ENCODE measurements at regions not wholly inside any gene's neighbourhood (a gene's known extent, or its start where the extent isn't known, plus 50 kb on each side); places are given as distances from the start of the nearest gene placed in this dataset.

DNA sequence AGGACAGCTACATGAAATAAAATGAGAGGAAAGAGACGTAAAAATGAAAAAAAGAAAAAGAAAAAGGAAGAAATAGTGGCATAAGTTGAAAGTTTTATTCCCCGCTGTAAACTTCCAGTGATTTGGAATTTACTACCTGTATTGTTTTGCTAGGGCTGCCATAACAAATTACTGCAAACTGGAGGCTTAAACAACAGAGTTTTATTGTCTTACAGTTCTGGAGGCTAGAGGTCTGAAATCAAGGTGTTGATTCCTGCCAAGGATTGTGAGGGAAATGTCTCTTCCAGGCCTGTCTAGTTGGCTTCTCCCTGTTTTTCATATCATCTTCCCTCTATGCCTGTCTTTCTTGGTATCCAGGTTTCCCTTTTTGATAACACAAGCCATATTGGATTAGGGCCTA is 119.4 kb upstream of the PACRGL start:
- TF ChIP-seq EP300 (IDR thresholded peaks at IDR 0.05; ENCODE audit: borderline replicate concordance) (no peak), TAF1 (IDR thresholded peaks at IDR 0.05; ENCODE audit: low read depth) (no peak), YY1 (IDR thresholded peaks at IDR 0.05; ENCODE audit: low read depth) (no peak)
- TF ChIP-seq, protein P1, sequence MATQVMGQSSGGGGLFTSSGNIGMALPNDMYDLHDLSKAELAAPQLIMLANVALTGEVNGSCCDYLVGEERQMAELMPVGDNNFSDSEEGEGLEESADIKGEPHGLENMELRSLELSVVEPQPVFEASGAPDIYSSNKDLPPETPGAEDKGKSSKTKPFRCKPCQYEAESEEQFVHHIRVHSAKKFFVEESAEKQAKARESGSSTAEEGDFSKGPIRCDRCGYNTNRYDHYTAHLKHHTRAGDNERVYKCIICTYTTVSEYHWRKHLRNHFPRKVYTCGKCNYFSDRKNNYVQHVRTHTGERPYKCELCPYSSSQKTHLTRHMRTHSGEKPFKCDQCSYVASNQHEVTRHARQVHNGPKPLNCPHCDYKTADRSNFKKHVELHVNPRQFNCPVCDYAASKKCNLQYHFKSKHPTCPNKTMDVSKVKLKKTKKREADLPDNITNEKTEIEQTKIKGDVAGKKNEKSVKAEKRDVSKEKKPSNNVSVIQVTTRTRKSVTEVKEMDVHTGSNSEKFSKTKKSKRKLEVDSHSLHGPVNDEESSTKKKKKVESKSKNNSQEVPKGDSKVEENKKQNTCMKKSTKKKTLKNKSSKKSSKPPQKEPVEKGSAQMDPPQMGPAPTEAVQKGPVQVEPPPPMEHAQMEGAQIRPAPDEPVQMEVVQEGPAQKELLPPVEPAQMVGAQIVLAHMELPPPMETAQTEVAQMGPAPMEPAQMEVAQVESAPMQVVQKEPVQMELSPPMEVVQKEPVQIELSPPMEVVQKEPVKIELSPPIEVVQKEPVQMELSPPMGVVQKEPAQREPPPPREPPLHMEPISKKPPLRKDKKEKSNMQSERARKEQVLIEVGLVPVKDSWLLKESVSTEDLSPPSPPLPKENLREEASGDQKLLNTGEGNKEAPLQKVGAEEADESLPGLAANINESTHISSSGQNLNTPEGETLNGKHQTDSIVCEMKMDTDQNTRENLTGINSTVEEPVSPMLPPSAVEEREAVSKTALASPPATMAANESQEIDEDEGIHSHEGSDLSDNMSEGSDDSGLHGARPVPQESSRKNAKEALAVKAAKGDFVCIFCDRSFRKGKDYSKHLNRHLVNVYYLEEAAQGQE (IDR thresholded peaks at IDR 0.05; ENCODE audit: low read depth): no peak
- TF ChIP-seq, protein P2, sequence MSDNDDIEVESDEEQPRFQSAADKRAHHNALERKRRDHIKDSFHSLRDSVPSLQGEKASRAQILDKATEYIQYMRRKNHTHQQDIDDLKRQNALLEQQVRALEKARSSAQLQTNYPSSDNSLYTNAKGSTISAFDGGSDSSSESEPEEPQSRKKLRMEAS (IDR thresholded peaks at IDR 0.05): no peak
